ENCODE measurements at regions not wholly inside any gene's neighbourhood (a gene's known extent, or its start where the extent isn't known, plus 50 kb on each side); places are given as distances from the start of the nearest gene placed in this dataset.
"Not testable (repeated sequence)": the region's sequence is repeated elsewhere in the genome, so short reads cannot be mapped to it uniquely, and the experiment has no call there.

DNA sequence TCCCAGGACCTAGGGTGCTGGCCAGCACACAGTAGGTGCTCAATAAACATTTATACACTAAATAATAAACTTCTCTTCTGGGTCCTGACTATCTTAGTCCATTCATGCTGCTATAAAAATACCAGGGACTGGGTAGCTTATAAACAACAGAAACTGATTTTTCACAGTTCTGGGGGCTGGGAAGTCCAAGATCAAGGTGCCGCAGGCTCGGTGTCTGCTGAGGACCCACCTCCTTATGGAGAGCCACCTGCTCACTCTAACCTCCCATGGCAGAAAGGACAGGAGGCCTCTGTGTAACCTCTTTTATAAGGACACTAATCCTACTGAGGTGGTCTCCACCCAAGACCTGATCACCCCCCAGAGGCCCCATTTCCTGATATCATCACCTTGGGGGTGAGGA is 114.4 kb upstream of the IQSEC1 start:
- ATAC-seq (no peak), DNase-seq (no peak)
- intact Hi-C loops (cut with DNase I, micrococcal nuclease), result no loop called here

DNA sequence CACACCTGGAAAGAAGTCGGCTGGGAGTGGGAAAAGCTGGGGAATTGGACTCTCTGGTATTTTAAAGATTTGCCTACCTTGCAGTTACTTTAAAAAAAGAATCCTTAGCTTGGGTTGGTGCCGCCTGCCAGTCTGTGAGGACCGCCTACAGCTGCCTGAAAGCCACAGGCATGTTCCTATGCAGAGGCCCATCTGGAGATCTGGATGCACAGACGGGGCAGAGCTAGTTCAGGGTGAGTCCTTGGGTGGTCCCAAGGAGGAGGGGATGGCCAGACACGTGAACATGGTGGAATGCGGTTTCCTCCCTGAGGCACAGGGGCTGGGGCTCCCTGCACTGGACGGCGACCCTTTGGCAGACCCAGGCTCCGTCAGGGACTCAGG is 113.2 kb upstream of the IQSEC1 start:
- intact Hi-C loops (cut with DNase I, micrococcal nuclease), result no loop called here
- DNase-seq (no peak), ATAC-seq (no peak)

DNA sequence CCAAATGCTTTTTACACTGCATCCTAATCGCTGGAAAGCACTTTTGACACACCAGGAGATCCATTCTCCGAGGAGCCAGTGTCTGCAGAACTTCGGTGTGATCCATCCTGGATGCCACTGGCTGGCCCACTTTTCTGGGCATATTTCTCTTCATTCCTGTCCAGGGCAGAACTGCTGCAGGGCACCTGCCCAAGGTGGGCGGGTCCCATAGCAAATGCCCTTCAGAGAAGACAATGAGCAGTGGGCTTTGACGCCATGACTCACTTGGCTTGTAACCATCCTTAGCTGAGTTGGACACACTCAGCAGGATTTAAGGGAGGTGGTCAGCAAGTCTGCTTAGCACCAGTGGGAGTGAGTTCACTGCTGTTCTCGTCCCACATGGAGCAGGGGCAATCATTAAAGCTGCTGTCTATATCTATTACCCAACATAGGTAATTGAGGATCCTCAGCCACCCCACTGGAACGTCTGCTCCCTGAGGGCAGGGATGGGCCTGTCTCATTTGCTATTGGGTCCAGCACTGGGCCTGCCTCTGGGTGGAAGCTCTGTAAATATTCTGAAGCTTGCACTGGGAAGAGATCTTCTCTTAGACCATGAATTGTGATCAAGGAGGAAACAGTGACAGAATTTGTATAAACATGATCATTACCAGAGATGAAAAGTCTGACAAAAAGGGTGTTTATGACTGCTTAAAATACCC is 112.7 kb upstream of the IQSEC1 start:
- ATAC-seq (no peak), DNase-seq (no peak)
- intact Hi-C loops (cut with DNase I, micrococcal nuclease), result no loop called here

DNA sequence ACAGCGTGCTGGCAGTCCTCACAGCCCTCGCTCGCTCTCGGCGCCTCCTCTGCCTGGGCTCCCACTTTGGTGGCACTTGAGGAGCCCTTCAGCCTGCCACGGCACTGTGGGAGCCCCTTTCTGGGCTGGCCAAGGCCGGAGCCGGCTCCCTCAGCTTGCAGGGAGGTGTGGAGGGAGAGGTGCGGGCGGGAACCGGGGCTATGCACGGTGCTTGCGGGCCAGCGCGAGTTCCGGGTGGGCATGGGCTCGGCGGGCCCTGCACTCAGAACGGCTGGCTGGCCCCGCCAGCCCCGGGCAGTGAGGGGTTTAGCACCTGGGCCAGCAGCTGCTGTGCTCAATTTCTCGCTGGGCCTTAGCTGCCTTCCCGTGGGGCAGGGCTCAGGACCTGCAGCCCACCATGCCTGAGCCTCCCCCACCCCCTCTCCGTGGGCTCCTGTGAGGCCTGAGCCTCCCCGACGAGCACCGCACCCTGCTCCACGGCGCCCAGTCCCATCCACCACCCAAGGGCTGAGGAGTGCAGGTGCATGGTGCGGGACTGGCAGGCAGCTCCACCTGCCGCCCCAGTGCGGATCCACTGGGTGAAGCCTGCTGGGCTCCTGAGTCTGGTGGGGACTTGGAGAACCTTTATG is 106.5 kb upstream of the IQSEC1 start:
- DNase-seq; ATAC-seq; intact Hi-C loops (cut with DNase I, micrococcal nuclease): not testable (repeated sequence)

DNA sequence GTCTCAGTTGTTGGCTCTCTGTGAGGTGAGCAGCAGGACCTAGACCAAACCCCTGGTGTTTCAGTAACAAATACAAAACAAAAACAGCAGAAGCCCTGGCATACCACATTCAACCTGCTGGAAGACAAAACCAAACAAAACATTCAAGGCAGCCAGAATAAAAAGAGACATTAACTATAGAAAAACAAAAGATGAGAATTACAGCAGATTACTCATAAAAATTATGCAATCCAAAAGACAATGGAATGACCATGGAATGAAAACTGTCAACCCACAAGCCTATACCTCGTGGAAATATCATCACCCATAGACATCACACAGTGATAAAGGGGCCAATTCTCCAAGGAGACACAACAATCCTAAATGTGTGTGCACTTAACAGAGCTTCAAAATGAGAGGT is 106.0 kb upstream of the IQSEC1 start:
- intact Hi-C loops (cut with DNase I, micrococcal nuclease), result no loop called here

DNA sequence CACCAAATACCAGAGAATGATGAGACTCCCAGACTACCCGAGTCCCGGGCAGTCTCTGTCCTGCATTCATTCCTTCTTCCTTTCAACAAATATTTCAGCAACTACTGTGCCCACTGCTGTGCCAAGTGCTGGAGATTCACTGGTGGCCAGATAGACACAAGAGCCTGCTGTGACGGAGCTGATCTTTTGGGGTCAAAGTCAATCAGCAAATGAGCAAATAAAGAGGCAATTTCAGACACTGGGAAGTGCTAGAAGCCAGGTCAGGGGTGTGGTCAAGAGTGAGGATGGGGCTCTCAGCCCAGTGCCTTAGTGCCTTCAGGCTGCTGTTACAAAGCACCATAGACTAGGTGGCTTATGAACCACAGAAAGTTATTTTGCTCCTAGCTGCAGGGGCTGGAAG is 104.9 kb upstream of the IQSEC1 start:
- DNase-seq (no peak), ATAC-seq (no peak)
- intact Hi-C loops (cut with DNase I, micrococcal nuclease), result no loop called here

More for the DNA sequence above, 106.0 kb upstream of the IQSEC1 start:
- ATAC-seq (no peak), DNase-seq (no peak)

DNA sequence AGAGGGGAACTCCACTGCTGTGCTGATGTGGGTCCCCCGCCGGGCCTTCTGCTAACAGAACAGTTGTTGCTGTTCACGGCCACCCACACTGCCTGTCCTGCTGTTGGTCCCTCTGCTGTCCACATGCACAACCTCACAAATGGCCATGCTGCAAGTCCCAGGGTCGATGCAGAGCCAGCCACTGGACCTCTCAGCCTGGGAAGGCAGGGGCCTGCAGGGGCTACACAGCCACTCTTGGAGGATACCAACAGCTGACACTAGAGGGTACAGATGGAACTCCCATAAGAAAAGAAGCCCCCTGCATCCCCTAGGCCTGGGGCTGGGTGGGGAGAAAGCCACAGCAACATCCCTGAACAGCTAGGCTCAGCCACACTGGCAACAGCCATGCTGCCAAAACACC is 104.4 kb upstream of the IQSEC1 start:
- ATAC-seq (no peak), DNase-seq (no peak)
- intact Hi-C loops (cut with DNase I, micrococcal nuclease), result no loop called here

DNA sequence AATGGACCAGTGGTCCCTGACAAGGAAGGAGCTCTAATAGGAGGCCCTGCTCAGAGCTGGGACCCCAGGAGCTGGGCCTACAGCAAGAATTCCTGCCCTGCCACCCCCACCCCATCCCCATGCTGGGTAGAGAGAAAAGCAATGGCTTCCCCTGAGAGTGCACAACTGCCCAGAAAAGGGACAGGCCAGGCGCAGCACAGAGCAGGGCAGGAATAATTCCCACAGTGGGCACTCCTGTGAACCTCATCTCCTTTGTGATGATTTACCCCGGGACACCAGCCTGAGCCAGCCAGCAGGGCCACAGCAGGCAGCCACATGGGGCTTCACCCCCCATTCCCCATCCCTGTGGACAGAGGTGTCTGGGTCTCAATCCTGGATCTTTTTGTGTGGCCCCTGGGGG is 104.0 kb upstream of the IQSEC1 start:
- intact Hi-C loops (cut with DNase I, micrococcal nuclease), result no loop called here
- no peak for DNase-seq
- ATAC-seq, result no peak

DNA sequence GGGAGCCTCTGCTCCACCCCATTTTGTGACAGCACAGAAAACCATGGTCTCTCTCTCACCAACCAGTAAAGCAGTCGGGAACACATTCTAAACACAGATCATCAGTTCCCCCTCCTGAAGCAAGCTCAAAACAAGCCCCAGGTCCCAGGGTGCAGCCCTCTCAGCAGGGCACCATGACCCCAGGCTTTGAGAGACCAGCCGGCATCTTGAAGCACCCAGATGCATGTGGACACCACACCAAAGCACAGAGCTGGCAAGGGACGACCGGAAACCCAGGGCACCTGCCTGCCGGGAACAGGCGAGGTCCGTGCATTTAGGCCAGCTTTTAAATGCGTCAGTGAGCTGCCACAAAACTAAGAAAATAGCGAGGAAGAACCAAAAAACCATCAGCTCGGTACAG is 103.2 kb upstream of the IQSEC1 start:
- DNase-seq (no peak), ATAC-seq (no peak)
- intact Hi-C loops (cut with DNase I, micrococcal nuclease), result no loop called here

DNA sequence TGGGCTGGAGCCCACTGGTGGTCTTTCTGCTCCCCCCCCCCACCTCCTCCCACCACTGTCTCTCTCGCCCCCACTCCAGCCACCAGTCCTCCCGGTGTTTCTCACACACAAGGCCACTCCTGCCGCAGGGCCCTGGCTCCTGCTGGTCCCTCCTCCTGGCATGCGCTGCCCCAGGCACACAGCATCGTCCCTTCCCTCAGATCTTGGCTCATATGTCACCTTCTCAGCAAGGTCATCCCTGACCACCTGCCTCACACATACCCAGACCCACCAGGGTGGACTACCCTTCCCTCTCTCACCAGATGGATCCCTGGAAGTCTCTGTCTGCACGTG is 101.5 kb upstream of the IQSEC1 start:
- ATAC-seq, result no peak
- no peak for DNase-seq
- intact Hi-C loops (cut with DNase I, micrococcal nuclease), result no loop called here

DNA sequence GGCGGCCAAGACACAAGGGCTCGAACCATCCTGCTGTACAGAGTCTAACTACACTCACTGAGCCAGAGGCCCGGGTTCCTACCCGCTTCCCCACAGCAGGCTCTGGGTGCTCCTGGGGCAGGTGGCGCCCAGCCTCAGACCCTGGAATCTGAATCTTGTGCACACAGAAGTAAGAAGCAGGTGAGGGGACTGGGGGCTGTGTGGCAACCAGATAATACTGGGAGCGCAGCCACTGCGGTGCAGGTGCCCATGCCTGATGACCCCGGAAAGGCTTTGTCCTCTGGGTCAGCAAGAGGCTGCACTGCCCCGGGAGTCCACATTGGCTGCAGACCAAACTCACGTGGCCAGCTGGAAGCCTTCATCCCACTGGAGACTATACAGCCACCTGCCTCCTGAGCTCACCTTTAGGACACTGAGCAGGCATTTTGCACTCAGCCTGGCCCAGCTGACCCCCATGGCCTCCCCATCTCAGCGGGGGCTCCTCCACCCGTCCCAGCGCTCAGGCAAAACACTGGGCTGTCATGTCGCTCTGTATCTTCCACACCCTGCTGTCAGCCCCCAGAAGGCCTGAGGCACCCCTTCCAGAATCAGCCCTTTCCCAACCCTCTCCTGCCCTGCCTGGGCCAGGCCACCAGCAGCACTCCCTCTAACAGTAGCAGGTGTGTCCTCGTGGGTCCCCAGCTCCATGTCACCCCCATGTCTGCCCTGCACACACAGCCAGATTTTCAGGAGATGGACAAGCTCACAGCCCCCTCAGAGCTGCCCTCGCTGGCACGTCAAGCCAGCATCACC is 101.0 kb upstream of the IQSEC1 start:
- ATAC-seq (no peak), DNase-seq (no peak)
- intact Hi-C loops (cut with DNase I, micrococcal nuclease), result no loop called here

DNA sequence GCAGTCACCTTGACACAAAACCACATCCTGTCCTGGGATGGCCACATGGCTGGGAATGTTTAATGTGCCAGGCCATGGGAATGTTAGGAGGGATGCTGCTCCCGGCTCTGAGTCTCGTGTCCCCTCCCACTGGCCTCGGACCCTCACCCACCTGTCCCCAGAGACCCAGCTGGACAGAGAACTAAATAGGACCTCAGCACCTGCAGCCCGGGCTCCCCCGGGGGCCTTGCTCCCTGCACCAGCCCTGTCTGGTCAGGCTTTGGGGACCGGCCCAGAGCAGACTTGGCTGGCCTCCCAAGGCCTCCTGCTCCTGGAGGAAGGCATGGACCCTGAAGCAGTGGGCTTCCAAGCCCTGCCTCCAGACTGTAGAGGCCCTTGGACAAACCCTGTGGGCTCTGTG is 100.0 kb upstream of the IQSEC1 start:
- ATAC-seq, result no peak
- DNase-seq, result no peak
- intact Hi-C loops (cut with DNase I, micrococcal nuclease), result no loop called here

DNA sequence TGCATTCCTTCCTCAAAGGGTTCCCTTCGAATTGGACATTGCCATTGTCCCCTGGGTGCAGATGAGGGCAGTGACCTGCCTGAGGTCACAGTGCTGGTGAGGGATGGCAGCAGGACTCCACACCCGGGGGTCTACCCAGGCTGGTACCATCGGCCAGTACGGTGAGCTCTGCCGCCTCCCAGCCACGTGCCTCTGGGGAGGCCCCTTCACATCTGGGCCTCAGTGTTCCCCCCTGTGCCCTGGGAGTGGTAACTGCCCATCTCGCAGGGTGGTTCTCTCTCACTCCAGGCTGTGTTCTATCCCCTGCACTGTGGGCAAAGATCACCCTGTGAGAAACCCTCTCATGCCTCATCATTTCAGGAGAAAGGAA is 99.4 kb upstream of the IQSEC1 start:
- intact Hi-C loops (cut with DNase I, micrococcal nuclease), result no loop called here
- no peak for ATAC-seq
- no peak for DNase-seq

DNA sequence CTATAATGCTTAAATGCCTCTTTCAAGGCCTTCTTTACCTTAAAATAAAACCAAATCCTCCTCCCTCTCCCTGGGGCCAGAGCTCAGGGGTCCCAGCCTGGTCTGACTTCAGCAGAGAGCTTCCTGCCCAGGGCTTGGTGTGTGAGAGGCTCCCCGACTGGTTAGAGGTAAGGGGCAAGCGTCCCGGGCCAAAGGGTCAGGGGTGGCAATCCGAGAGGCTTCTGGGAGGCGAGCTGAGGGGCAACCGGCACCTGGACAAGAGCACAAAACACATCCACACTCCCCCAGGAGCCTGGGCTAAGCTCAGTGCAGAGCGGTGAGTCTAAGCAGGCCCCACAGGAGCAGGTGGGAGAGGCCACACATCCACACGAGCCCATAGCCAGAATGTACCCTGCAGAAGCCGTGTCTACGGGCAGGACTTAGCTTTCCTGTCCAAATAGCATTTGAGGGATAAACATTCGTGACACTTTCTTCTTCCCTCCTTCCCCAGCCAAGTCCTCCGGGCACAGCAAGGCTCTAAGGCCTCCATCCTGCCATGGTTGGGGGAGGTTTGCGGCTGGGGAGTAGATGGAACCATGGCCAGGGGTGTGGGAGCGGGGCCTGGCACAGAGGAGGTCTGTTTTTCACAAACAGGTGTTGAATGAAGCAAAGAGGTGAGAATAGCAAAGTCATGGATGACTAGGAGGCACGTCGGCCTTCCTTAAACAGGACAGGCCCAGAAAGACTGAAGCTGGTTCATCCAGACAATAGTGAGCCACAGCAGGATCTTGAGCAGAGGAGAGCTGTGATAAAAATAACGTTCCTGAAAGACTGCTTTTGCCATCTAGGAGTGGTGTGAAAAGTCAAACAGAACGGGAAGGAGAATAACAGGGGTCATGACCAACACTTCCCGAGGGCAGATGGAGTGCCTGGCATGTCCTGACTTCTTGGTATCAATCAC is 98.7 kb upstream of the IQSEC1 start:
- ATAC-seq (no peak), DNase-seq (no peak)
- intact Hi-C loops (cut with DNase I, micrococcal nuclease), result no loop called here

DNA sequence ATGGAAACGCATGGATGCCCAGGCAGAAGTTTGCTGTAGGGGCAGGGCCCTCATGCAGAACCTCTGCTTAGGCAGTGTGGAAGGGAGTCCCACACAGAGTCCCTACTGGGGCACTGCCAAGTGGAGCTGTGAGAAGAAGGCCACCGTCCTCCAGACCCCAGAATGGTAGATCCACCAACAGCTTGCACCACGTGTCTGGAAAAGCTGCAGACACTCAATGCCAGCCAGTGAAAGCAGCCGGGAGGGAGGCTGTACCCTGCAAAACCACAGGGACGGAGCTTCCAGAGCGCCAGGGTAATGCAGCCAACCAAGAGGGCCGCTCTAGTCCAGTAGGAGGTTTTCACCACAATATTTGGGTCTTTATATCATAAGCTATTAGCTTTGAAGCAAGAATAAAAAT is 97.1 kb upstream of the IQSEC1 start:
- ATAC-seq (no peak), DNase-seq (no peak)
- intact Hi-C loops (cut with DNase I, micrococcal nuclease), result no loop called here

DNA sequence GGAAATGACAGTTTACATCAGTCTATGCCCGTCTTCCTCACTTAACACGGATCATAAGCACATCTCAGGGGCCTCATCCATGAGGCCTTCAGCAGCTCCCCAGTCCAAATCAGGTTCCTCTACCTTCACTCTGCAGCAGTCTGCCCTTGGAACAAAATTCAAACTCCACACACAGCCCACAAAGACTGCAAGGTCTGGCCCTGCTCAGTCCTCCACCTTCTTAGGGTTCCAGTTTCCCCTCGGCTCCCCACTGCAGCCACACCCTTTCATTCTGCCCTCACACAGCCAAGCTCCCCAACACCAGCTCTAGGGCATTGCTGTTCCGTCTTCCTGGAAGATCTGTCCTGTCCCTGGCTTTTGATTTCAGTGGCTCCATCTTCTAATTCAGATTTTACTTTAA is 95.2 kb upstream of the IQSEC1 start:
- DNase-seq, result no peak
- intact Hi-C loops (cut with DNase I, micrococcal nuclease), result no loop called here
- no peak for ATAC-seq

DNA sequence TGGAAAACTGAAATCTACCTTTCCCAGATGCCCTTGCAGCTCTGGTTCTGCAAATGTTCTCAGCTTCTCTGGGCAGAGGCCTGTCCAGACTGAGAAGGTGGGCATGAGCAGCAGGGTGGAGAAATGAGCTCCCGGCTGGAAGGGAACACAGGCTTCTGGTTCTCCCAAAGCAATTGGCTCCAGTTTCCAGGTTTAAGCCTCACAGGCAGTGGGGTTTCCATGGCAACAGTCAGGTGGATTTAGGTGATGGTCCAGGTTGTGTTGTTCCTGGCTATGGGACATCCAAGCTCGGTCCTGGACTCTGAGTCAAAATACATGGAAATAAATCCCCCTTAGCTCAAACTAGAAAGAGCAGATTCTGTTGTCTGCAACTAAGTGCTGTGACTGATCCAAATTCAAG is 94.6 kb upstream of the IQSEC1 start:
- intact Hi-C loops (cut with DNase I, micrococcal nuclease), result no loop called here
- DNase-seq, result no peak
- no peak for ATAC-seq

DNA sequence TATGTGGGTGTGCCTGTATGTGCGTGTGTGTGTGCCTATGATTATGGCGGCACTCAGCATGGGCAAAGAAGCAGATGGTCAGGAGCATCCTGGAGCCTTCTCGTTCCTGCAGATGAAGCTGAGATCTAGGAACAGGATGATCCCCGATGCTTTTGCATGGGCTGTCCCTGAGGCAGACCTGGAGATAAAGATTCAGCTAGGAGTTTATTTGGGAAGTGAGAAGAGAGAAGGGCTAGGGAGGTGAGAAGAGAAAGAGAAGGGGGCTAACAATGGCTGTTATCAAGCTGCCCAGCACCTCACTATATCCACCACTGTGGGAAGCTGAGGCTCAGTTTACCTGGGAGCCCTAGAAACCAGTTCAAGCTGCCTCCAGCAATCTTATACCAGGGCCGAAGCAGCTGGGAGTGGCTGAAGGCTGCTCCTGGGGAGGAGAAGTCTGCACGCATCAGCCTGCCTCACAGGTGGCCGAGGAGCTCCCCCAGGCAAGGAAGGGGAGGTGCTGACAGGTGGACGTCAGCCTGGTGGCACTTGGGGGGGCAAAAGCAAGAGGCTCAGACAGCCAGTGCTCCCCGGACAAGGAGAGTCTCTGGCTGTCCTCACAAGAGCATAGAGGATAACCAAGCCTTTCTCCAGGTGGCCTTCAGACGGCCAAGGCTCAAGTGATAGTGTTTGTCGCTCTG is 94.0 kb upstream of the IQSEC1 start:
- DNase-seq (no peak), ATAC-seq (no peak)
- intact Hi-C loops (cut with DNase I, micrococcal nuclease), result no loop called here
